NCI-H345 treated with DMSO at 0.1 percent for 48 hours (cell line): ENCODE measurements at regions not wholly inside any gene's neighbourhood (a gene's known extent, or its start where the extent isn't known, plus 50 kb on each side); places are given as distances from the start of the nearest gene placed in this dataset.
"Not testable (repeated sequence)": the region's sequence is repeated elsewhere in the genome, so short reads cannot be mapped to it uniquely, and the experiment has no call there.

ENCODE experiments used
- DNase-seq: peaks from one replicate; lab custom pipeline; 2025; ENCODE audit not compliant: unreplicated experiment; lab: John Stamatoyannopoulos, UW

GRCh38 chr5:122515210-122515609 lies 203.2 kb downstream of the SNCAIP start:
- DNase-seq, result not testable (repeated sequence)

GRCh38 chr5:122515709-122516431 lies 203.8 kb downstream of the SNCAIP start:
- DNase-seq, result peak; percentile 69

DNA sequence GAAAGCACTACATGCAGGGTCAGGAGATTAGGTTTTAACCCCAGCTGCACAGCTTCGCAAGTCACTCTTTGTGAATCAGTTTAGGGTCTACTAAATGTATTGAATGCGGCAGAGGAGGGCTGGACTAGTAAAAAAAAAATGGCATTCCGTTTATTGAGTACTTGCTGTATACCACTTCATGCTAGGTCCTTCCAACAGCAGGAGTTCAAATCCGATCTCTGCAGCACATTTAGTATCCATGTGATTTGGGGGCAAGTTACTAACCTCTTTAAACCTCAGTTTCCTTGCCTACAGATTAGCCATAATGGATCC lies 204.4 kb downstream of the SNCAIP start:
- no peak for DNase-seq

- no peak for DNase-seq
Observed at GRCh38 chr5:122517091-122517490, 205.1 kb downstream of the SNCAIP start.

DNA sequence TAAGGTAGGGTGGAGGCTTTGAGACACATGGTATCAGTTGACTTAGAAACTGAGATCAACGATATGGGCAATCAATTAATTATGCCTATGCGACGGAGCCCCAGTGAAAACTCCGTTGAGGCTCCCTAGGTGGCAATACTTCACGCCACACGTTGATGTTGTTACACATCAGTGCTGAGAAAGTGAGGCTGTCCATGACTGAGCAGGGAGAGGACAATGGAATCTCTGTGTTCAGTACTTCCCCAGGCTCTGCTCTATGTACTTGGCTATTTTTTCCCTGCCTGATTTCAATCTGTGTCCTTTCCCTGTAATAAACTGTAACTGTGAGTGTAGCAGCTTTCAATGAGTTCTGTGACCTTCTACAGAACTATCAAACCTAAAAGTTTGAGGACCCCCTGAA lies 211.7 kb downstream of the SNCAIP start:
- no peak for DNase-seq

DNA sequence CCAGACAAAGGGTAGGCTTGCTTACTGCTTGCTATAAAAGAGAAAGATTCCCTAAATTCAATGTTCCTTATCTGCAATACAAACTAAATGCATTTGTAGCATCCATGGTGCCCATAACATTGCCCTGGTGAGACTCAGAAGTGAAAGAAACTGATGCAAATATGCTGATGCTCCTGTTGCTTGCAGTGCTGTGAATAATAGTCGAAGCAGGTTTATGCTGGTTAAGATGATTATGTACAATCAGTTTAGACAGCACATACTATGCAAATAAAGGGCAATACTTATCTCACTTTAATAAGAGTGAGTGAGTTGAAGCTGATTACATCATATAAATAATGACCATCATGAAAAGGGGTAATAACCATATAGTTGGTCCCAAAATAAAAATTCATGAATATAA lies 215.5 kb downstream of the SNCAIP start:
- no peak for DNase-seq

DNA sequence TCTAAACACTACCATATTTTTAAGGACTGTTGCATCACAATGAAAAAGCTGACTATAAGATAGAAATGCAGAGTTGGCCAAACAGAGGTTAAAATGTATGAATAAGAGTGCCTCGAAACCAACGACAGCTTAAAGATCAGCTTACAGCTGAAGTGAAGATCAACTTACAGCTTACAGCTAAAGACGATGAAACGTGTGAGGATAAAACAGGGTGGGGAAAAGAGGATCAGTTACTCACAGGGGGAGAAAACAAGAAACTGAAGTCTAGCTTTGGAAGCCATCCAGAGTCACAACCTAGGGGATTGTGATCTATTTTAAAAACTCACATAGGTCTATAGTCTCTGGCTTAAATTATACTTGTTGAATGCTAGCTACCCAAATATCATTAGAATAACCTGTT lies 220.0 kb downstream of the SNCAIP start:
- DNase-seq, result no peak

DNA sequence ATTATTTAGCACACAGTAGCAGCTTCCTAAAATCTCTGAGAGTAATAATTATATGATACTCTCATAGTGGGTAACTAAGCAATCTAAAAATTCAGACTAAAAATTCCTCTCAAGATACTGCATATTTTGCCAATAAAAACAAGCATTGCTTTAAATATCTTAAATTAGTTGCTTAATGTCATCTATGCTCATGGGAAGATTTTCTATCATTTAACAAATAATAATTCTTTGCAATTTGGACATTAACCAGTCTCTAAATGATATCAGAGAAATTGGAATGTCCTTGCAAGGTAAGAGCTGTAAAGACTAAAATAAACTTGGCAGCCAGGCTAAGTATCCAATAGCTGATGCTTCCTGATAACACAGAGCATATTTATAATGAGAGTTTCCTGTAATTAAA lies 221.8 kb downstream of the SNCAIP start:
- no peak for DNase-seq

DNA sequence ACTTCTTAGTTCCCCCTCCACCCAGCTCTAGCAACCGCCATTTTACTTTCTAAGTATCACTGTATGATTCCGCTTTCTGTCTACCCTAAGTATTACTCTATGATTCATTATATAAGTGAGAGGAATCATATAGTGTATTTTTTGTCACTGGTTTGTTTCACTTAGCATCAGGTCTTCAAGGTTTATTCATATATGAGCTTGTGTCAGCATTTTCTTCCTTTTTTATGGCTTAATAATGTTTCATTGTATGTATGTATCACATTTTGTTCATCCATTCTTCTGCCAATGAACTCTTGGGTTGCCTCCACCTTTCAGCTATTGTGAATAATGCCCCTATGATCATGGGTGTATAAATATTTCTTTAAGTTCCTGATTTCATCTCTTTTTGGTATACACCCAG lies 222.8 kb downstream of the SNCAIP start:
- DNase-seq, result no peak

- no peak for DNase-seq
Observed at GRCh38 chr5:122541388-122541787, 229.4 kb downstream of the SNCAIP start.

DNA sequence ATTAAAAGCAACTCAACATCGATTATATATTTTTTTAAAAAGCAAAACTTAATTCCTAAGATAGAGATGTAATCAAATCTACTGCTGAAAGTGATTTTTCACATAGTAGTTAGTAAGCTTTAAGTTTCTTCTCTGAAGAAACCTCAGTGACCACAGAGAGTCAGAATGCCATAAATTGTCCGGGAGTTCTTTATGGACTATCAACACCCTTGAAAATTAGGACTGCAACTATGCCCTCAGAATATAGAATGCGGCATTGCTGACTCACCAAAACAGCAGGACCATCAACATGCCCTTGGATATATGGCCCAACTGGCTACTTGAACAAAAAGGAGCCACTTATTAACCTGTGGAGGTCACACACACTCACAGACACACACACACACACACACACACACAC lies 228.9 kb upstream of the SNX2 start:
- DNase-seq, result no peak

DNA sequence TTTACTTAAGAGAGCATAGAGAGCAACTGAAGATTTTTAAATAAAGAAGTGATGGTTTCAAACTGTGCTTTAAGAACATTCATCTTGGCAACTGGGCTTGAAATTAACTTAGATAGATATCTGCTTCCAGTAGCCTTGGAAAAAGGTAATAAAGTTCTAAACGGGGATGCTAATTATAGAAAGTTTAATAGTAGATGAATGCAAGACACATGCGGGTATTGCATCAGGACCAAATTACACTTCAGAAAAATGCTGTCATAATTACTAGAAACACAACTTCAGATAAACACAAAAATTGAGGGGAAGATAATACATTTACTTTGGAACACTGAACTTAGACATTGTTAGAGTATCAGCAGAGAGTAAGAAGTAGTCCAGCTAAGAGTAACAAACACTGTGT lies 227.7 kb upstream of the SNX2 start:
- DNase-seq, result no peak

DNA sequence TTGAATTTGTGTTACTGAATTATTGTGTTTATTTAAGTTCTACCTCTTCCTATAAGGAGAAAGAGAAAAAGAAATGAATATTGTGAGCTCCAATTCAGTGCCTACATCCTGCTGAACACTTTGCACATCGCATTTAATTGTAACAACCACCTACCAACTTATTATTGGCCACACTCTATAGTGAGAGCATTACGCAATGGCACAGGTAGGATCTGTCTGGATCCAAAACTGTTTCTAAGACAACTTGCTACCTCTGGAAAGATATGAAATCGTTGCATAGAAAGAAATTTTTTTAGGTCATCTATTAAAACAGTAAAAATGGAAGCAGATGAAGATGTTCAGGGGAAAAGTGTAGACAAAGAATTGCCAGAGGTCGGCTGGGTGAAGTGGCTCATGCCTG lies 227.2 kb upstream of the SNX2 start:
- DNase-seq, result no peak

DNA sequence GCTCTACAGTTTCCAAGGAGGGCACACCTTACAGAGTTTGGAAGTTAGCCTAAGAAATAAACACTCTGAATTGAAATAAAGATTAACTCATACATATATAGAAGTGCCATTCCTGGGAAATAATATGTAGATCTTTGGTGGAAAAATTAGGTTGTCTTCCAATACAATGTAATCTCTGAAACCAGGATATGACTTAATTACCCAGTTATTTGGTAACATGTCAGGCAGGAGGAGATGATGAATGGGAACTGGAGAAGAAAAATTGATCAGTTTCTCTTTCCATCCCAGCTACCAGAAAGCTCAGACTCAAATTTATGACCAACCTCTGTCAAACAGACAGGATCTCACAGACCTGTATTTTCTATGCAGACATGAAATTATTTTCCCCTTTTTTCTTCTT lies 215.2 kb upstream of the SNX2 start:
- DNase-seq, result no peak

- no peak for DNase-seq
Observed at GRCh38 chr5:122561209-122561608, 213.7 kb upstream of the SNX2 start.

DNA sequence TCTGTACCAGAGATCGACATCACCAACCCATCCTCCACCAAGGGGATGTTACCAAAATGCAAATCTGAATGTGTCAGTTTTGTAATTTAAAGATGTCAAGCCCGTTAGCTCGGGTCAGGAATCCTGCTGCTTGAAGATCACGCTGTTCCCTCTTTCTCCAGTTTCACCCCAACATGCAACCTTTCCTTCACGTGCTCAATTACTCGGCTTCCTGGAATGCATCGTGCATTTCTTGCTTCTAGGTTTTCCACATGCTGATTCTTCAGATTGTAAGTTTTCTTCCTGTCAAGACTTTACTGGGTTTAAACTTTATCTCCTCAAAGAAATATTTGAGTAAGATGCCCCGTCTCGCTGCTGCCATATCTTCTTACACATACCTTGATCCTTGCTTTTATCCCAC lies 209.5 kb upstream of the SNX2 start:
- DNase-seq, result no peak

DNA sequence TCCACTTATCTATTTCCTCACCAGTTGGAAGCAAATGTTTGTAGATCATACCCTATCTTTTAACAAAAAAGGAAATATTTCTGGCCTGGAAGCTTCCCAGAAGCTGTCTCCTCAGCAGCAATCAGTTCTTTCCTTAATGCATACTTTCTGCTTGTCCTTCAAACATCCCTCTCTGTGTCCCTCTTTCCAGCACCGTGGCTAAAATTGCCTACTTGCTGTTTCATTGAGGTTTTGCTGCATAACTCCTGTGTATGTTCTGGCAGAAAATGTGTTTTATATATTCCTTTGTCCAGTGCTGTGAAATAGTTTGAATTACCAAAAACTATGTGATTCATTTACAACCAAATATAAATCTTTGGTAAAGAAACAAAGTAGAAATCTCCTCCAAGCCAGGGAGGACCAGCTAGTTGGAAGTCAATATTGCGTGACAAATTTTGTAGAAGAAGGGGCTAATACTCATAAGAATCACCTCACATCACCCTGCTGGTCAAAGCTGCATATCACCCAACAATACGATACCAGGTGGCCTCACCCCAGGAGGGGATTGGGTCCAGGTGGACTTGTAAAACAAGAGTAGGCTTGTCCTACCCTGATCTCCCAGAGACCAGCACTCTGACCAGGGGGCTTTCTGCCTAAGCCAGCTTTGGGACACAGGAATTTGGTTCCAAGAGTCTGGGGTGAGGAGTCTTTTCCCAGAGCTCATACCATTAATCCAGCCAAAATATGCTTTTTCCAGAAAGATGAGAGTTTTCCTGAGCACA lies 198.4 kb upstream of the SNX2 start:
- DNase-seq, result no peak

- DNase-seq, result no peak
Observed at GRCh38 chr5:122581629-122582028, 193.3 kb upstream of the SNX2 start.

DNA sequence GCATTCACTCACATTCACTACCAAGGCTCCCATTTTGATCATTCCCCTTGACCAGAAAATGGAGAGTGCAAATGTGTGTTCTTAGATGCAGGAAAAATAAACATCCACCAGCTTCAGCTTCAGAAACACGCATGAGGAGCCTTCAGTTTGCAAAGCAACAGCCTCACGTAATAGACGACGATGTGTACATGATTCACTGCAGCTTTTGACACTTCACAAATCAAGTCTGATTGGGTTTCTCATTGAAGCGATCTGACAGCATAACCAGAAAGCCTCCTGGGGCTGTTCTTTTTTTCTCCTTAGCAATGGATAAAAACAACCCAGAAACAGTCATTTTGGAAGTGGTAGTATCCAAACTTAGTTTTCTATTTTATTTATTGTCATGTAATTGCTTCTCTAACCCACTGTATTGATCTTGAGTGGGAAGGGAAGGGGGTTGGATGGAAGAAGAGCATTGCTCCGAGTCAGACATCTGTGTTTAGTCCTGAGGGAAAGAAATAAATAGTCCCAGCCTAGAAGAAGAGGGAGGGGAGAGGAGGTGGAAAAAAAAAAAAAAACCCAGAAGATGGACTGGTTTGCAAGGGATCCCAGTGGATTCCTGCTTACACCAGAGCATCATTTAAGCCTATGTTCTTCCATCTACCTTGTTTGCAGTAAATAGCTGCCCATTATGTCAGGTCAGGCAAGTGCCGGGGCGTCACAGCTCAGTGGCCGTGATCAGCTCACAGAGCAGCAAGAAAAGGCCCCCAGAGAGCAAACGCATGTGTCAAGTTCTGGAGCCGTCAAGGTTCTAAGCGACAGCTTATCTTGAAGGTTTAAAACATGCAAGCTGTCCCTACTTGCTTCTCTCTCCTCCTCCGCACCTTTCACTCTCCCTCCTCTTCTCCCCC lies 190.2 kb upstream of the SNX2 start:
- no peak for DNase-seq

DNA sequence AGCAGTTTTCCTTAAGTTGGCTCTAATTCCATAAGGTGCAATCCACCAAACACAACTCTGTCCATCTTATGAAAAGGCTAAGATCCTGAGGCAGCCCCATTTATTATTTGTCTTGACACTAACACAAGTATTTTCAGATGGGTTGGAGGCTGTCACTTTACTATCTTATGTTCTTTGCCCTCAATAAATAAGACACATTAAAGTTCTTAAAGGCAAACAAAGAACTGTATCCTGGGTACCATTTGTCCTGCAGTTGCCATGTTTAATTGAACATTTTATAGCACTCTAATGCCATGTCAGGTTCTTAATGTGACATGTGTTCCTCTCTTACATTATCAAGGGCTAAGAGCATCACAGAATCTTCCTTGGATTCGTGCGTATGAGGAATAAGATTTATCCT lies 189.5 kb upstream of the SNX2 start:
- DNase-seq, result no peak

GRCh38 chr5:122586351-122586750 lies 188.5 kb upstream of the SNX2 start:
- DNase-seq, result no peak

- no peak for DNase-seq
Observed at GRCh38 chr5:122591828-122592227, 183.1 kb upstream of the SNX2 start.
